Panc1 (cell line): ENCODE measurements at regions not wholly inside any gene's neighbourhood (a gene's known extent, or its start where the extent isn't known, plus 50 kb on each side); places are given as distances from the start of the nearest gene placed in this dataset.

Experiments used
- ATAC-seq: fragments of 200-7000 bp; cut with Tn5 transposase; 2 replicates; pipeline ENCODE4 v1.9.1; 2020; ENCODE audit warnings: mild to moderate bottlenecking, moderate library complexity
- BruUV-seq: library from RNA; stranded (reverse); fragments of 400-500 nt; replicated peaks from 2 replicates; lab custom pipeline; 2021; lab: Mats Ljungman, UMichigan
- CTCF ChIA-PET: fragments of 300-600 bp; sonication (Branson Sonifier 250); formaldehyde crosslinking; loops from one replicate; lab custom pipeline; 2022; ENCODE audit warnings: antibody characterized with exemption; lab: Charles Lee
- POLR2A ChIA-PET: fragments of 300-600 bp; sonication (Branson Sonifier 250); formaldehyde crosslinking; loops from one replicate; lab custom pipeline; 2022; ENCODE audit warnings: antibody characterized with exemption; lab: Charles Lee
- DNase-seq: peaks from one replicate; pipeline ENCODE4 v3.0.0-alpha.2; 2010; ENCODE audit warnings: low read depth, low spot score
- H3K27ac ChIP-seq: 2 replicates; pipeline ENCODE4 v1.5.1; 2011; ENCODE audit warnings: mild to moderate bottlenecking, low read length, inconsistent platforms
- H3K27me3 ChIP-seq: fragments of 200-500 bp; sonication (Bioruptor generic); 2 replicates; pipeline ENCODE4 v1.6.0; 2014; ENCODE audit warnings: low read length, inconsistent platforms; ENCODE audit not compliant: control insufficient read depth, insufficient read depth
- H3K36me3 ChIP-seq: fragments of 200-500 bp; sonication (Bioruptor generic); 2 replicates; pipeline ENCODE4 v1.5.1; 2014; ENCODE audit warnings: inconsistent platforms, mild to moderate bottlenecking, low read length, moderate library complexity; ENCODE audit not compliant: control insufficient read depth, insufficient read depth
- H3K4me1 ChIP-seq: 2 replicates; pipeline ENCODE4 v1.5.1; 2011; ENCODE audit warnings: inconsistent platforms, mild to moderate bottlenecking, low read length, moderate library complexity; ENCODE audit not compliant: control insufficient read depth, insufficient read depth
- H3K4me3 ChIP-seq, 2 experiments: 2 replicates each; pipeline ENCODE4 v1.5.1; 2011 to 2012; ENCODE audit warnings: low read depth in 2 of 2, low read length in 2 of 2, mild to moderate bottlenecking in 2 of 2, inconsistent platforms in 1 of 2, moderate library complexity in 1 of 2
- H3K9me3 ChIP-seq: fragments of 200-500 bp; sonication (Bioruptor generic); 2 replicates; pipeline ENCODE4 v1.5.1; 2014; ENCODE audit warnings: low read depth, mild to moderate bottlenecking, inconsistent platforms, low read length, moderate library complexity; ENCODE audit not compliant: control insufficient read depth, insufficient read depth
- POLR2AphosphoS5 ChIP-seq: IDR thresholded peaks from 2 replicates; pipeline ENCODE4 v1.6.1; 2012; ENCODE audit warnings: mild to moderate bottlenecking, low read depth, low read length, moderate library complexity
- SIN3A ChIP-seq: IDR thresholded peaks from 2 replicates; pipeline ENCODE4 v1.6.1; 2012; ENCODE audit warnings: low read depth, mild to moderate bottlenecking, low read length, moderate library complexity, borderline replicate concordance; ENCODE audit not compliant: insufficient read depth
- TCF7L2 ChIP-seq: IDR thresholded peaks from 2 replicates; pipeline ENCODE4 v1.6.1; 2011; ENCODE audit warnings: mild to moderate bottlenecking, low read depth, low read length, inconsistent platforms
- in situ Hi-C: cut with HindIII; loops from 2 replicates; pipeline ENCODE4 v1.10.0; 2016; ENCODE audit warnings: low sequenced_read_pairs, low pct_unique_long_range_greater_than_20kb
- intact Hi-C: fragments of 100-400 bp; cut with micrococcal nuclease; formaldehyde crosslinking; loops from one replicate; pipeline ENCODE4 v1.10.0; 2022; ENCODE audit not compliant: unreplicated experiment
- TF ChIP-seq, protein P1 (sequence below), 2 experiments: IDR thresholded peaks; 2 replicates each; pipeline ENCODE4 v1.6.1; 2011 to 2012; ENCODE audit warnings: low read depth in 2 of 2, control low read depth in 1 of 2, low read length in 1 of 2, mild to moderate bottlenecking in 1 of 2, moderate library complexity in 1 of 2; ENCODE audit not compliant: insufficient read depth in 1 of 2
- TF ChIP-seq, protein P2 (sequence below): fragments of 450-650 bp; IDR thresholded peaks from 2 replicates; pipeline ENCODE4 v1.5.1; 2017; ENCODE audit warnings: mild to moderate bottlenecking

DNA sequence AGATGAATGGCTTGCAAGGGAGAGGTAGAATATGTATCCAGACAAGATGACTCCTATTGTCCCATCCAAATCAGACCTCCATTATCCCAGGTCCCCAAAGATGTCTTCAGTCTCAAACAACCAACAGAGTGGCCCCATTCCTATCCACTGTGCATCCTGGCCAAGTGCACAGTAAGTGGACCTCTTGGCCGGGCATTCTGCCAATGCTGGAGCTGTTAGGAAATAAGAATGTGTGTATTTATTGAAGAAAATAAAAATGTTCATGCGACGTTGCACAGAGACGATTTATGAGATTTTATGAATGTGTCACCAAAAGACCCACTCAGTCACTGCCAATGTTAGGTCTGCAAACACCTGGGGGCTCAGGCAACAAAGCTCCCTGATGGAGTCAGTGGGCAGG is 196.0 kb downstream of the MAFB start:
- Histone ChIP-seq H3K4me3 (no peak overlapping the region), H3K4me1 (no peaks in the 10 kb centered on the region), H3K27me3 (no peaks in the 10 kb centered on the region), H3K27ac (no peak overlapping the region), H3K36me3 (no peaks in the 10 kb centered on the region), H3K9me3 (no peaks in the 10 kb centered on the region)
- in situ Hi-C loops (no loop called here), intact Hi-C loops (no loop called here)
- ATAC-seq (no peak), DNase-seq (no peak)
- no TSS peak for BruUV-seq
- no peak for TF ChIP-seq POLR2AphosphoS5
- no peak for TF ChIP-seq TCF7L2
- TF ChIP-seq, protein P1, sequence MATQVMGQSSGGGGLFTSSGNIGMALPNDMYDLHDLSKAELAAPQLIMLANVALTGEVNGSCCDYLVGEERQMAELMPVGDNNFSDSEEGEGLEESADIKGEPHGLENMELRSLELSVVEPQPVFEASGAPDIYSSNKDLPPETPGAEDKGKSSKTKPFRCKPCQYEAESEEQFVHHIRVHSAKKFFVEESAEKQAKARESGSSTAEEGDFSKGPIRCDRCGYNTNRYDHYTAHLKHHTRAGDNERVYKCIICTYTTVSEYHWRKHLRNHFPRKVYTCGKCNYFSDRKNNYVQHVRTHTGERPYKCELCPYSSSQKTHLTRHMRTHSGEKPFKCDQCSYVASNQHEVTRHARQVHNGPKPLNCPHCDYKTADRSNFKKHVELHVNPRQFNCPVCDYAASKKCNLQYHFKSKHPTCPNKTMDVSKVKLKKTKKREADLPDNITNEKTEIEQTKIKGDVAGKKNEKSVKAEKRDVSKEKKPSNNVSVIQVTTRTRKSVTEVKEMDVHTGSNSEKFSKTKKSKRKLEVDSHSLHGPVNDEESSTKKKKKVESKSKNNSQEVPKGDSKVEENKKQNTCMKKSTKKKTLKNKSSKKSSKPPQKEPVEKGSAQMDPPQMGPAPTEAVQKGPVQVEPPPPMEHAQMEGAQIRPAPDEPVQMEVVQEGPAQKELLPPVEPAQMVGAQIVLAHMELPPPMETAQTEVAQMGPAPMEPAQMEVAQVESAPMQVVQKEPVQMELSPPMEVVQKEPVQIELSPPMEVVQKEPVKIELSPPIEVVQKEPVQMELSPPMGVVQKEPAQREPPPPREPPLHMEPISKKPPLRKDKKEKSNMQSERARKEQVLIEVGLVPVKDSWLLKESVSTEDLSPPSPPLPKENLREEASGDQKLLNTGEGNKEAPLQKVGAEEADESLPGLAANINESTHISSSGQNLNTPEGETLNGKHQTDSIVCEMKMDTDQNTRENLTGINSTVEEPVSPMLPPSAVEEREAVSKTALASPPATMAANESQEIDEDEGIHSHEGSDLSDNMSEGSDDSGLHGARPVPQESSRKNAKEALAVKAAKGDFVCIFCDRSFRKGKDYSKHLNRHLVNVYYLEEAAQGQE (IDR thresholded peaks at IDR 0.05; ENCODE audit: insufficient read depth in 1 of 2, low read depth in 2 of 2, low read length in 1 of 2): no peak
- ChIA-PET CTCF (no interaction called here), POLR2A (no interaction called here)

DNA sequence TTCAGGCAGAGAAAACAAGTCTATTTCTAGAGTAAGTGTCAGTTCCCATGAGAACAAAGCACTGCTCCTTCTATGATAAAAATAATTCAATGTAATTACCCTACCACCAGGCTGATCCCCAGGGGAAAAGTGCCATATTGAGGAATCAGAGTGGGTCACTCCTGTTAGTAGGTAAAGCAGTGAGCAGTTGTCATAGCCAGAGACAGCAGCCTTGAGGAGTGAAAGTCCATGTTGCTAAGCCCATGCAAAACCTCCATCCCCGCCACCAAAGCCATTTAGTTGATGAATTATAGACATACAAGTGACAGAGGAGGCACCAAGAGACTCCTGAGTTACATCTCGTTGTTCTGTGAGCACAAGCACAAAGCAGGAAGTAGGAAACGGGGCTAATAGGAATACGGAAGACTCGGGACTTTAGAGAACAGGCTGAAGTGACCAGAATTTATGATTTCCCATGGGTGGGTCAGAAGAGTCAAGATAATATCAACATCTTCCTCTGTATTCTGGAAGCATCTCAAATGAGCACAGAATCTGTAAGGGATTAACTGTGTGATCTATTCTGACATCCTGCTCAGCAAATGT is 197.9 kb downstream of the MAFB start:
- no peak for DNase-seq
- H3K4me3 ChIP-seq: no peak overlapping the region
- intact Hi-C loops: no loop called here
- H3K9me3 ChIP-seq: no peaks in the 10 kb centered on the region
- no peak overlapping the region for H3K27ac ChIP-seq
- CTCF ChIA-PET: no interaction called here
- BruUV-seq: no TSS peak
- no peaks in the 10 kb centered on the region for H3K27me3 ChIP-seq
- TF ChIP-seq POLR2AphosphoS5 (no peak), SIN3A (no peak), TCF7L2 (no peak)
- TF ChIP-seq, protein P2, sequence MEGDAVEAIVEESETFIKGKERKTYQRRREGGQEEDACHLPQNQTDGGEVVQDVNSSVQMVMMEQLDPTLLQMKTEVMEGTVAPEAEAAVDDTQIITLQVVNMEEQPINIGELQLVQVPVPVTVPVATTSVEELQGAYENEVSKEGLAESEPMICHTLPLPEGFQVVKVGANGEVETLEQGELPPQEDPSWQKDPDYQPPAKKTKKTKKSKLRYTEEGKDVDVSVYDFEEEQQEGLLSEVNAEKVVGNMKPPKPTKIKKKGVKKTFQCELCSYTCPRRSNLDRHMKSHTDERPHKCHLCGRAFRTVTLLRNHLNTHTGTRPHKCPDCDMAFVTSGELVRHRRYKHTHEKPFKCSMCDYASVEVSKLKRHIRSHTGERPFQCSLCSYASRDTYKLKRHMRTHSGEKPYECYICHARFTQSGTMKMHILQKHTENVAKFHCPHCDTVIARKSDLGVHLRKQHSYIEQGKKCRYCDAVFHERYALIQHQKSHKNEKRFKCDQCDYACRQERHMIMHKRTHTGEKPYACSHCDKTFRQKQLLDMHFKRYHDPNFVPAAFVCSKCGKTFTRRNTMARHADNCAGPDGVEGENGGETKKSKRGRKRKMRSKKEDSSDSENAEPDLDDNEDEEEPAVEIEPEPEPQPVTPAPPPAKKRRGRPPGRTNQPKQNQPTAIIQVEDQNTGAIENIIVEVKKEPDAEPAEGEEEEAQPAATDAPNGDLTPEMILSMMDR: no peak
- TF ChIP-seq, protein P1 (IDR thresholded peaks at IDR 0.05; ENCODE audit: insufficient read depth in 1 of 2, low read depth in 2 of 2, low read length in 1 of 2): no peak
- no peaks in the 10 kb centered on the region; the same call in 1 of the 2 replicates for H3K36me3 ChIP-seq
- no peaks in the 10 kb centered on the region for H3K4me1 ChIP-seq
- POLR2A ChIA-PET: no interaction called here
- ATAC-seq: no peak
- in situ Hi-C loops: no loop called here
